SU-DHL-6 (cell line): ENCODE measurements at regions not wholly inside any gene's neighbourhood (a gene's known extent, or its start where the extent isn't known, plus 50 kb on each side); places are given as distances from the start of the nearest gene placed in this dataset.
"Not testable (repeated sequence)": the region's sequence is repeated elsewhere in the genome, so short reads cannot be mapped to it uniquely, and the experiment has no call there.

Source experiments
- H2AFZ ChIP-seq: fragments of 200-600 bp; sonication (generic); 2 replicates; pipeline ENCODE4 v1.6.1; 2014; ENCODE audit warnings: low read depth, mild to moderate bottlenecking, moderate library complexity, mixed read lengths, antibody characterized with exemption, low read length; ENCODE audit not compliant: severe bottlenecking
- H3F3A ChIP-seq: fragments of 200-600 bp; shearing (Covaris generic); 2 replicates; pipeline ENCODE4 v1.6.0; 2016; ENCODE audit warnings: antibody characterized with exemption, mild to moderate bottlenecking; ENCODE audit not compliant: insufficient read depth
- H3K27ac ChIP-seq: fragments of 200-600 bp; sonication (generic); 2 replicates; pipeline ENCODE4 v1.5.1; 2016; ENCODE audit warnings: low read depth, mild to moderate bottlenecking, low read length, moderate library complexity, mixed read lengths
- H3K27me3 ChIP-seq: fragments of 200-600 bp; sonication (generic), shearing (Covaris generic); 2 replicates; pipeline ENCODE4 v1.6.0; 2014; ENCODE audit warnings: mild to moderate bottlenecking, low read length
- H3K36me3 ChIP-seq: fragments of 200-600 bp; sonication (generic); 2 replicates; pipeline ENCODE4 v1.6.1; 2014; ENCODE audit warnings: mild to moderate bottlenecking, low read length, mixed read lengths
- H3K4me2 ChIP-seq: fragments of 300-600, 200-600 bp; shearing (Covaris generic), sonication (generic); 2 replicates; pipeline ENCODE4 v1.6.0; 2014; ENCODE audit warnings: low read length, low read depth, mild to moderate bottlenecking; ENCODE audit not compliant: poor library complexity, severe bottlenecking
- H3K4me3 ChIP-seq: fragments of 200-600 bp; sonication (generic); 2 replicates; pipeline ENCODE4 v1.5.1; 2014; ENCODE audit warnings: antibody characterized with exemption, low read length, mild to moderate bottlenecking, mixed read lengths; ENCODE audit not compliant: insufficient read depth, poor library complexity, severe bottlenecking
- H3K79me2 ChIP-seq: fragments of 200-600 bp; sonication (generic); 2 replicates; pipeline ENCODE4 v1.6.1; 2014; ENCODE audit warnings: mild to moderate bottlenecking, low read length, moderate library complexity; ENCODE audit not compliant: insufficient read depth
- H3K9ac ChIP-seq: fragments of 200-600 bp; sonication (generic); 2 replicates; pipeline ENCODE4 v1.7.0; 2014; ENCODE audit warnings: mild to moderate bottlenecking, low read length
- H3K9me2 ChIP-seq: fragments of 200-600 bp; sonication (generic); replicated peaks from 2 replicates; pipeline ENCODE4 v1.6.1; 2014; ENCODE audit warnings: low read length; ENCODE audit not compliant: insufficient read depth
- H3K9me3 ChIP-seq: fragments of 200-600 bp; sonication (generic); 2 replicates; pipeline ENCODE4 v1.6.1; 2014; ENCODE audit warnings: low read length, mixed read lengths; ENCODE audit not compliant: insufficient read depth
- H4K20me1 ChIP-seq: fragments of 200-600 bp; sonication (generic); 2 replicates; pipeline ENCODE4 v1.6.1; 2014; ENCODE audit warnings: low read depth, mild to moderate bottlenecking, antibody characterized with exemption, low read length, moderate library complexity, mixed read lengths
- CTCF ChIP-seq: fragments of 200-600 bp; sonication (generic); IDR thresholded peaks from one replicate; pipeline ENCODE4 v1.5.1; 2017; ENCODE audit warnings: antibody characterized with exemption, mild to moderate bottlenecking, low read length, moderate library complexity; ENCODE audit not compliant: insufficient read depth, poor library complexity, severe bottlenecking
- EZH2phosphoT487 ChIP-seq: fragments of 200-600 bp; sonication (generic), shearing (Covaris generic); conservative IDR thresholded peaks from 2 replicates; pipeline ENCODE4 v1.6.1; 2018; ENCODE audit warnings: mild to moderate bottlenecking, antibody characterized with exemption, low read length, moderate library complexity, mixed read lengths

GRCh38 chr4:140220058-140220457 is 66.1 kb upstream of the MAML3 start:
- Histone ChIP-seq H3K9me3 (no peaks in the 10 kb centered on the region), H3K4me2 (no peak overlapping the region), H3K79me2 (no peaks in the 10 kb centered on the region), H4K20me1 (no peaks in the 10 kb centered on the region), H3K27me3 (no peaks in the 10 kb centered on the region), H3K4me3 (no peak overlapping the region), H3K9ac (no peak overlapping the region), H3K9me2 (no peaks in the 10 kb centered on the region), H3F3A (no peaks in the 10 kb centered on the region), H3K36me3 (no peaks in the 10 kb centered on the region), H3K27ac (no peak overlapping the region), H2AFZ (no peak overlapping the region)
- TF ChIP-seq CTCF (no peak), EZH2phosphoT487 (no peak)

GRCh38 chr4:140219567-140219966 is 65.6 kb upstream of the MAML3 start:
- TF ChIP-seq CTCF = no peak
- TF ChIP-seq EZH2phosphoT487 = no peak
- H3K4me2 ChIP-seq = no peak overlapping the region
- H3K9ac ChIP-seq = no peak overlapping the region
- H3K4me3 ChIP-seq = no peak overlapping the region
- no peaks in the 10 kb centered on the region for H3K27me3 ChIP-seq
- no peak overlapping the region for H2AFZ ChIP-seq
- no peaks in the 10 kb centered on the region for H3K9me3 ChIP-seq
- no peaks in the 10 kb centered on the region for H3F3A ChIP-seq
- H3K9me2 ChIP-seq = no peaks in the 10 kb centered on the region
- no peaks in the 10 kb centered on the region for H4K20me1 ChIP-seq
- no peaks in the 10 kb centered on the region for H3K36me3 ChIP-seq
- H3K27ac ChIP-seq = no peak overlapping the region
- H3K79me2 ChIP-seq = no peaks in the 10 kb centered on the region

- H3K9me2 ChIP-seq, H3K27ac ChIP-seq, H3K27me3 ChIP-seq, H3F3A ChIP-seq, H3K36me3 ChIP-seq, H3K9me3 ChIP-seq, H3K4me2 ChIP-seq, H3K4me3 ChIP-seq, H4K20me1 ChIP-seq, H3K79me2 ChIP-seq, H2AFZ ChIP-seq, H3K9ac ChIP-seq: not testable (repeated sequence)
These were observed 65.1 kb upstream of the MAML3 start for GRCh38 chr4:140219070-140219469.

GRCh38 chr4:140213749-140214148 is 59.8 kb upstream of the MAML3 start:
- H3K9me2 ChIP-seq = no peaks in the 10 kb centered on the region
- H3K9ac ChIP-seq = no peak overlapping the region
- H3K27me3 ChIP-seq = no peaks in the 10 kb centered on the region
- no peaks in the 10 kb centered on the region for H3F3A ChIP-seq
- H3K79me2 ChIP-seq = no peaks in the 10 kb centered on the region
- H3K4me3 ChIP-seq = no peak overlapping the region
- H2AFZ ChIP-seq = no peak overlapping the region
- TF ChIP-seq CTCF (no peak), EZH2phosphoT487 (no peak)
- H3K36me3 ChIP-seq = no peaks in the 10 kb centered on the region
- no peak overlapping the region for H3K4me2 ChIP-seq
- no peaks in the 10 kb centered on the region for H4K20me1 ChIP-seq
- no peaks in the 10 kb centered on the region for H3K9me3 ChIP-seq
- no peak overlapping the region for H3K27ac ChIP-seq
